ENCODE measurements at regions not wholly inside any gene's neighbourhood (a gene's known extent, or its start where the extent isn't known, plus 50 kb on each side); places are given as distances from the start of the nearest gene placed in this dataset.
A peak's percentile ranks its signal among the peaks of the same experiment; 100 is the strongest.
"Not testable (repeated sequence)": the region's sequence is repeated elsewhere in the genome, so short reads cannot be mapped to it uniquely, and the experiment has no call there.

- DNase-seq, result not testable (repeated sequence)
These were observed 58.3 kb downstream of the ART5 start for GRCh38 chr11:3583476-3583875.

GRCh38 chr11:3581389-3581725, 60.4 kb downstream of the ART5 start:
- DNase-seq, result not testable (repeated sequence)

- DNase-seq, result peak; percentile 75
These were observed 61.1 kb downstream of the ART5 start for GRCh38 chr11:3580487-3581388.

- not testable (repeated sequence) for DNase-seq
These were observed 62.0 kb downstream of the ART5 start for GRCh38 chr11:3579600-3580459.

GRCh38 chr11:3576066-3576604, 65.7 kb downstream of the ART5 start:
- DNase-seq, result not testable (repeated sequence)

GRCh38 chr11:3572976-3573647, 68.7 kb downstream of the ART5 start:
- DNase-seq, result not testable (repeated sequence)

- not testable (repeated sequence) for DNase-seq
These were observed 70.0 kb downstream of the ART5 start for GRCh38 chr11:3571752-3572151.

GRCh38 chr11:3565838-3566237, 76.0 kb downstream of the ART5 start:
- DNase-seq, result not testable (repeated sequence)

- not testable (repeated sequence) for DNase-seq
These were observed 77.4 kb downstream of the ART5 start for GRCh38 chr11:3564383-3564782.

GRCh38 chr11:3554621-3555020, 87.2 kb downstream of the ART5 start:
- DNase-seq, result peak; percentile 60

- peak; percentile 38 for DNase-seq
These were observed 96.8 kb downstream of the ART5 start for GRCh38 chr11:3544990-3545389.

GRCh38 chr11:3538220-3538619, 103.6 kb downstream of the ART5 start:
- DNase-seq, result not testable (repeated sequence)

- not testable (repeated sequence) for DNase-seq
These were observed 104.5 kb downstream of the ART5 start for GRCh38 chr11:3537254-3537653.

- not testable (repeated sequence) for DNase-seq
These were observed 108.8 kb downstream of the ART5 start for GRCh38 chr11:3532958-3533357.

- DNase-seq, result not testable (repeated sequence)
These were observed 110.5 kb downstream of the ART5 start for GRCh38 chr11:3531280-3531679.

GRCh38 chr11:3523567-3523966, 118.2 kb downstream of the ART5 start:
- DNase-seq, result not testable (repeated sequence)

- DNase-seq, result not testable (repeated sequence)
These were observed 120.9 kb downstream of the ART5 start for GRCh38 chr11:3520905-3521304.

- DNase-seq, result not testable (repeated sequence)
These were observed 122.0 kb downstream of the ART5 start for GRCh38 chr11:3519841-3520240.

GRCh38 chr11:3516934-3517567, 124.7 kb downstream of the ART5 start:
- not testable (repeated sequence) for DNase-seq

GRCh38 chr11:3516345-3516933, 125.4 kb downstream of the ART5 start:
- DNase-seq, result not testable (repeated sequence)

- DNase-seq, result not testable (repeated sequence)
These were observed 127.0 kb downstream of the ART5 start for GRCh38 chr11:3514635-3515424.
